ENCODE measurements at regions not wholly inside any gene's neighbourhood (a gene's known extent, or its start where the extent isn't known, plus 50 kb on each side); places are given as distances from the start of the nearest gene placed in this dataset.
A peak's percentile ranks its signal among the peaks of the same experiment; 100 is the strongest.

- H3K4me1 ChIP-seq (ENCODE audit: control insufficient read depth in 2 of 2, insufficient read depth in 2 of 2, low read length in 2 of 2): peaks cover 0 to 12% of the 10 kb centered on the region in 2 donors
- H3K9ac ChIP-seq (ENCODE audit: low read depth in 1 of 2, low read length in 2 of 2): no peak overlapping the region
- H3K36me3 ChIP-seq (ENCODE audit: control insufficient read depth in 2 of 2, insufficient read depth in 2 of 2, low read length in 2 of 2): no peaks in the 10 kb centered on the region
- H3K9me3 ChIP-seq (ENCODE audit: control insufficient read depth in 2 of 2, low read length in 2 of 2): no peaks in the 10 kb centered on the region
- no peak overlapping the region for H3K27ac ChIP-seq (ENCODE audit: low read depth in 2 of 2, low read length in 2 of 2)
- H3K27me3 ChIP-seq (ENCODE audit: control insufficient read depth in 2 of 2, insufficient read depth in 2 of 2, low read length in 2 of 2): no peaks in the 10 kb centered on the region
- H3K4me3 ChIP-seq (ENCODE audit: low read length in 2 of 2): no peak overlapping the region
Observed at GRCh38 chr3:102174832-102175374, 259.9 kb upstream of the ZPLD1 start.

GRCh38 chr3:102176333-102177050 lies 258.3 kb upstream of the ZPLD1 start:
- H3K27ac ChIP-seq (ENCODE audit: low read depth in 2 of 2, low read length in 2 of 2): no peak overlapping the region
- no peak overlapping the region for H3K9ac ChIP-seq (ENCODE audit: low read depth in 1 of 2, low read length in 2 of 2)
- no peaks in the 10 kb centered on the region for H3K36me3 ChIP-seq (ENCODE audit: control insufficient read depth in 2 of 2, insufficient read depth in 2 of 2, low read length in 2 of 2)
- no peaks in the 10 kb centered on the region for H3K27me3 ChIP-seq (ENCODE audit: control insufficient read depth in 2 of 2, insufficient read depth in 2 of 2, low read length in 2 of 2)
- no peak overlapping the region for H3K4me3 ChIP-seq (ENCODE audit: low read length in 2 of 2)
- H3K9me3 ChIP-seq (ENCODE audit: control insufficient read depth in 2 of 2, low read length in 2 of 2): no peaks in the 10 kb centered on the region
- H3K4me1 ChIP-seq (ENCODE audit: control insufficient read depth in 2 of 2, insufficient read depth in 2 of 2, low read length in 2 of 2): peaks cover 4 to 16% of the 10 kb centered on the region in 2 donors

- H3K4me1 ChIP-seq (ENCODE audit: control insufficient read depth in 2 of 2, insufficient read depth in 2 of 2, low read length in 2 of 2): peaks cover 4 to 22% of the 10 kb centered on the region in 2 donors
- peak overlapping the region in 1 of 2 donors; percentile 31 for H3K4me3 ChIP-seq (ENCODE audit: low read length in 2 of 2)
- no peak overlapping the region for H3K27ac ChIP-seq (ENCODE audit: low read depth in 2 of 2, low read length in 2 of 2)
- H3K36me3 ChIP-seq (ENCODE audit: control insufficient read depth in 2 of 2, insufficient read depth in 2 of 2, low read length in 2 of 2): no peaks in the 10 kb centered on the region
- no peaks in the 10 kb centered on the region for H3K27me3 ChIP-seq (ENCODE audit: control insufficient read depth in 2 of 2, insufficient read depth in 2 of 2, low read length in 2 of 2)
- H3K9me3 ChIP-seq (ENCODE audit: control insufficient read depth in 2 of 2, low read length in 2 of 2): no peaks in the 10 kb centered on the region
- no peak overlapping the region for H3K9ac ChIP-seq (ENCODE audit: low read depth in 1 of 2, low read length in 2 of 2)
Observed at GRCh38 chr3:102177075-102177755, 257.6 kb upstream of the ZPLD1 start.

- Histone ChIP-seq H3K4me3 (ENCODE audit: low read length in 2 of 2) (no peak overlapping the region), H3K27me3 (ENCODE audit: control insufficient read depth in 2 of 2, insufficient read depth in 2 of 2, low read length in 2 of 2) (no peaks in the 10 kb centered on the region), H3K9me3 (ENCODE audit: control insufficient read depth in 2 of 2, low read length in 2 of 2) (no peaks in the 10 kb centered on the region), H3K36me3 (ENCODE audit: control insufficient read depth in 2 of 2, insufficient read depth in 2 of 2, low read length in 2 of 2) (no peaks in the 10 kb centered on the region), H3K9ac (ENCODE audit: low read depth in 1 of 2, low read length in 2 of 2) (no peak overlapping the region), H3K27ac (ENCODE audit: low read depth in 2 of 2, low read length in 2 of 2) (no peak overlapping the region), H3K4me1 (ENCODE audit: control insufficient read depth in 2 of 2, insufficient read depth in 2 of 2, low read length in 2 of 2) (peaks cover 4 to 23% of the 10 kb centered on the region in 2 donors)
Observed at GRCh38 chr3:102178817-102179216, 256.0 kb upstream of the ZPLD1 start.

GRCh38 chr3:102179326-102180177 lies 255.3 kb upstream of the ZPLD1 start:
- Histone ChIP-seq H3K27ac (ENCODE audit: low read depth in 2 of 2, low read length in 2 of 2) (peak overlapping the region in 1 of 2 donors; percentile 5), H3K9me3 (ENCODE audit: control insufficient read depth in 2 of 2, low read length in 2 of 2) (no peaks in the 10 kb centered on the region), H3K36me3 (ENCODE audit: control insufficient read depth in 2 of 2, insufficient read depth in 2 of 2, low read length in 2 of 2) (no peaks in the 10 kb centered on the region), H3K4me1 (ENCODE audit: control insufficient read depth in 2 of 2, insufficient read depth in 2 of 2, low read length in 2 of 2) (peaks cover 4 to 23% of the 10 kb centered on the region in 2 donors), H3K4me3 (ENCODE audit: low read length in 2 of 2) (peak overlapping the region in 1 of 2 donors; percentile 0), H3K9ac (ENCODE audit: low read depth in 1 of 2, low read length in 2 of 2) (no peak overlapping the region), H3K27me3 (ENCODE audit: control insufficient read depth in 2 of 2, insufficient read depth in 2 of 2, low read length in 2 of 2) (no peaks in the 10 kb centered on the region)

GRCh38 chr3:102180280-102180931 lies 254.4 kb upstream of the ZPLD1 start:
- no peak overlapping the region for H3K9ac ChIP-seq (ENCODE audit: low read depth in 1 of 2, low read length in 2 of 2)
- H3K36me3 ChIP-seq (ENCODE audit: control insufficient read depth in 2 of 2, insufficient read depth in 2 of 2, low read length in 2 of 2): no peaks in the 10 kb centered on the region
- H3K27ac ChIP-seq (ENCODE audit: low read depth in 2 of 2, low read length in 2 of 2): no peak overlapping the region
- peak overlapping the region in 1 of 2 donors; percentile 0 for H3K4me3 ChIP-seq (ENCODE audit: low read length in 2 of 2)
- no peaks in the 10 kb centered on the region for H3K27me3 ChIP-seq (ENCODE audit: control insufficient read depth in 2 of 2, insufficient read depth in 2 of 2, low read length in 2 of 2)
- H3K4me1 ChIP-seq (ENCODE audit: control insufficient read depth in 2 of 2, insufficient read depth in 2 of 2, low read length in 2 of 2): peaks cover 4 to 23% of the 10 kb centered on the region in 2 donors
- no peaks in the 10 kb centered on the region for H3K9me3 ChIP-seq (ENCODE audit: control insufficient read depth in 2 of 2, low read length in 2 of 2)

GRCh38 chr3:102181175-102181920 lies 253.5 kb upstream of the ZPLD1 start:
- H3K27ac ChIP-seq (ENCODE audit: low read depth in 2 of 2, low read length in 2 of 2): no peak overlapping the region

GRCh38 chr3:102182162-102182561 lies 252.7 kb upstream of the ZPLD1 start:
- no peaks in the 10 kb centered on the region for H3K27me3 ChIP-seq (ENCODE audit: control insufficient read depth in 2 of 2, insufficient read depth in 2 of 2, low read length in 2 of 2)
- no peaks in the 10 kb centered on the region for H3K36me3 ChIP-seq (ENCODE audit: control insufficient read depth in 2 of 2, insufficient read depth in 2 of 2, low read length in 2 of 2)
- H3K27ac ChIP-seq (ENCODE audit: low read depth in 2 of 2, low read length in 2 of 2): no peak overlapping the region
- H3K9ac ChIP-seq (ENCODE audit: low read depth in 1 of 2, low read length in 2 of 2): no peak overlapping the region
- no peak overlapping the region for H3K4me3 ChIP-seq (ENCODE audit: low read length in 2 of 2)
- H3K4me1 ChIP-seq (ENCODE audit: control insufficient read depth in 2 of 2, insufficient read depth in 2 of 2, low read length in 2 of 2): peaks cover 4 to 21% of the 10 kb centered on the region in 2 donors
- H3K9me3 ChIP-seq (ENCODE audit: control insufficient read depth in 2 of 2, low read length in 2 of 2): no peaks in the 10 kb centered on the region

More at GRCh38 chr3:102181175-102181920, 253.5 kb upstream of the ZPLD1 start:
- H3K4me1 ChIP-seq (ENCODE audit: control insufficient read depth in 2 of 2, insufficient read depth in 2 of 2, low read length in 2 of 2): peaks cover 4 to 23% of the 10 kb centered on the region in 2 donors
- no peak overlapping the region for H3K9ac ChIP-seq (ENCODE audit: low read depth in 1 of 2, low read length in 2 of 2)
- H3K4me3 ChIP-seq (ENCODE audit: low read length in 2 of 2): no peak overlapping the region
- H3K27me3 ChIP-seq (ENCODE audit: control insufficient read depth in 2 of 2, insufficient read depth in 2 of 2, low read length in 2 of 2): no peaks in the 10 kb centered on the region
- H3K36me3 ChIP-seq (ENCODE audit: control insufficient read depth in 2 of 2, insufficient read depth in 2 of 2, low read length in 2 of 2): no peaks in the 10 kb centered on the region
- H3K9me3 ChIP-seq (ENCODE audit: control insufficient read depth in 2 of 2, low read length in 2 of 2): no peaks in the 10 kb centered on the region

- Histone ChIP-seq H3K36me3 (ENCODE audit: control insufficient read depth in 2 of 2, insufficient read depth in 2 of 2, low read length in 2 of 2) (no peaks in the 10 kb centered on the region), H3K27ac (ENCODE audit: low read depth in 2 of 2, low read length in 2 of 2) (no peak overlapping the region), H3K9me3 (ENCODE audit: control insufficient read depth in 2 of 2, low read length in 2 of 2) (no peaks in the 10 kb centered on the region), H3K27me3 (ENCODE audit: control insufficient read depth in 2 of 2, insufficient read depth in 2 of 2, low read length in 2 of 2) (no peaks in the 10 kb centered on the region), H3K9ac (ENCODE audit: low read depth in 1 of 2, low read length in 2 of 2) (no peak overlapping the region), H3K4me1 (ENCODE audit: control insufficient read depth in 2 of 2, insufficient read depth in 2 of 2, low read length in 2 of 2) (peaks cover 4 to 18% of the 10 kb centered on the region in 2 donors), H3K4me3 (ENCODE audit: low read length in 2 of 2) (no peak overlapping the region)
Observed at GRCh38 chr3:102183186-102183585, 251.6 kb upstream of the ZPLD1 start.
